C1 segment of cervical spinal cord (tissue), 14 donors: ENCODE measurements at regions not wholly inside any gene's neighbourhood (a gene's known extent, or its start where the extent isn't known, plus 50 kb on each side); places are given as distances from the start of the nearest gene placed in this dataset.

Experiments
- DNase-seq, 14 donors: peaks; one replicate each; lab custom pipeline; 2025; lab: John Stamatoyannopoulos, UW

DNA sequence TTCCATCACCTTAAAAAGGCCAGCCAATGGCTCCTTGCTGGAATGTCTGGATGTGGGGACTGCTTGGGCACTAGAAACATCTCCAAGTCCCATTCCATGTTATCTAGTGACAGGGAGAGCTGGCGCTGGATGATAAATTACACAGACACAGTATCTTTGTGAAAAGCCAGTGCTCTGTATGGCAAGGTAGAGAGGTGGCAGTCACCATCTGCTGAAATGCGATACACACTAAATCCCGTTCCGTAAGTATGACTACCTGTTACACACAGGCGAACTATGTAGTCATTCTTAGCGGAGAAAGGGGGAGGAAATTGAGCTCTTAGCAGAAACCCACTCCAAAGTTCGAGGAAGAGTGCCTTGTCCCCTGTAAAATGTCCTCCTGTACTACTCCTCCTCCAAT lies 81.0 kb upstream of the MYOCD start:
- DNase-seq: no peak

GRCh38 chr17:12588531-12588930 lies 77.2 kb upstream of the MYOCD start:
- no peak for DNase-seq

GRCh38 chr17:12590417-12590816 lies 75.3 kb upstream of the MYOCD start:
- no peak for DNase-seq

DNA sequence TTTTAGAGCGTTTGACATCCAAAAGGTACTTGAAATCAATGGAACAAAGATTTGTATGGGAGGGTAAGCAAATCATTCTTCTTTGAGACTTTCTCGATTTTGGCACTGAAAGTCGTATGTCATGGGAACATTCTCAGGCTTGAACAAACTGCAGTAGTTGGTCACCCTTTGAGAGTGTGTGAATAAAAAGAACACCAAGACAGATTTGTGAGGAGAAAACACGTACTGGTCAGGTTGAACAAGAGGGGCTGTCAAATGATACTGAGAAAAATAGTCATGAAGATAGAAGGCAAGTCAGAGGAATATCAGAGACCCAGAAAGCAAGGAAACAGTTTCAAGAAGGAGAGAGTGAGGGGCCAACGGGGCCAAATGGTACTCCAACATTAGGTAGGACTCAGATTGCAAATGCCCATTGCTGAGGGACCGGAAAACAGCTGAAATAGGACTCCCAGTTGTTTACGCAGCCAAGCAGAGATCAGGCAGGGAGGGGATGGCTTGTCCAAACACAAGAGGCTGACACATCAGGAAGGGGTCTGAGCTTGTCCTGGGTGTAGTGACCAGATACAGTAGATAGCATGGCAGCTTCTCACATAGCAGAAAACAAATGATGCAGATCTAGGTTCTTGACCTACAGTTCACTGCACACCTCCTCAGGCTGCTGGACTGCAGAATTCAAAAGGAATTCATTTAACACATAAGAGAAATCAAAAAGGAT lies 74.5 kb upstream of the MYOCD start:
- DNase-seq: no peak

- no peak for DNase-seq
These were observed 72.7 kb upstream of the MYOCD start for GRCh38 chr17:12592941-12593340.

GRCh38 chr17:12596961-12597360 lies 68.7 kb upstream of the MYOCD start:
- DNase-seq: no peak

DNA sequence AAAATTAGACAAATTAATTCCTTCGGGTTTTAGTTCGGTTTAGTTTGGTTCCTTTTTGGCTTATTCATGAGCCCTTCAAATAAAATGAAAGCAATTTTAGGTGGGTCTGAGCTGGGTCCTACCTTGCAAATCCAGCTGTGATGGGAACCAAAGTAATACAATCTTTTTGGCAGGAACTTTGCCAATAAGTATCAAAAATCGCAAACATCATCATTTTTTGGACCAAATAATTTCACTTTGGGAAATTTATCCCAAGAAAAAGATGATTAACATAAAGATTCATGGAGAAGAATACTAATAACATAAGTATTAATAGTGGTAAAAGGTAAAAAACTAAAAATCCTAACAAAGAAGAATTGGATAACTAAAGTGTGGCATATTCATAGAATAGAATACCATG lies 67.8 kb upstream of the MYOCD start:
- no peak for DNase-seq

DNA sequence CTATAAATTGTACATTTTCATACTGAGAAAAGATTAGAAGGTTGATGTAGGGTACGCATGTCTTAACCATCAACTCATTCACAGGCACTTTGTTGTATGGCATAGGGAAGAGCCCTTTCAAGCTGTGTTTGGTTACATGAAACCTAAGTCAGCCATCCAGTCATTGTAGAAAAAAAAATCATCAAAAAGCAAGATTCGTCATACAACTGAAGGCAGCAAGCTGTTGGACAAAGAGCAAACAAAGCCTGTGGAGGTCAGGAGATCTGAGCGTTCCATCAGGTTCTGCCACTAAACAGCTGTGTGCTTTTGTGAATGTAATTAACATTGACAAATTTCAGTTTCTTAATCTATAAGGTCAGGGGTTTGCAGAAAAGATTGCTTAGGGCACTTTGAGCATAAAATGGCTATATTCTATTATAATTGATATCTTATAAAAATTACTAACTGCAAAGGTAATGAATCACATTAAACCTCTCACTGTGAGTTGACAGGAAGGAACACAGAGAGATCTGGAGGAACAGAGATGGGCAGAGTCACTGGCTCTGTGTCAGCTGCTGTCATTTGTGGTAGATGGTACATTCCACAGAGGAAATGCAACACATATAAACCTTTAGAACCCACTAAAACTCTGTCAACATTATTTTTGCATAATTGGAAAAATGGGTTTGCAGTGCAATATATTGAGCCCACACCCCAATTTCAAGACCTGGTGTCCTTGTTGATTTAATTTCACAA lies 66.3 kb upstream of the MYOCD start:
- no peak for DNase-seq

DNA sequence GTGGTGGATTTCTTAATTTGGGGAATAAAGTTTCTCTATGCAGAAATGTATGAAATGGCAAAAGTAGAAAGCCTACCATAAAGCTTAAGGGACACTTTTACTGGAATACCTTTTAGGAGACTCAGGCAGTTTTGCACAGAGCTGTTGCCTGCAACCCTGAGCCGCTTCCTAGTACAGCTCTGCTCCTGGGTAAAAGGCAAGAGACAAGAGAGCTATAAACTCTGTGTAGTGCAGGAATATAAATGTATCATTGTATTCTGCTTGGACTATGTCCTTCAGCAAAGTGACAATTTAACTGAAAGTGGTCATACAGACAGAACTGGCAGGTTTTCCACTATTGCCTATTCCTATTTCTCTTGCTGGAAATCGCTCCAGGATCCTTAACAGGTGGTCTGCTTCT lies 65.3 kb upstream of the MYOCD start:
- no peak for DNase-seq

GRCh38 chr17:12603566-12603965 lies 62.1 kb upstream of the MYOCD start:
- no peak for DNase-seq

DNA sequence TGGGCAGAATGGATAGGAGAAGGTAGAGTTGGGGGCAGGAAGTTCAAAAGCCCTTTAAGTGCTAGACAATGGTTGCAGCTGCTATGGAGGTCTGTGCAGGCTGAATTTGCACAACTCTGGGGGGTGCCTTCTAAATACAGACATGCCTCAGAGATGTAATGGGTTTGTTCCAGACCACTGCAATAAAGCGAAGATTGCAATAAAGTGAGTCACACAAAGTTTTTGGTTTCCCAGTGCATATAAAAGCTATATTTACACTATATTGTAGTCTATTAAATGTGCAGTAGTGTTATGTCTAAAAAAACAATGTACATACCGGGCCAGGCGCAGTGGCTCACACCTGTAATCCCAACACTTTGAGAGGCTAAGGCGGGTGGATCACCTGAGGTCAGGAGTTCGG lies 60.5 kb upstream of the MYOCD start:
- no peak for DNase-seq

DNA sequence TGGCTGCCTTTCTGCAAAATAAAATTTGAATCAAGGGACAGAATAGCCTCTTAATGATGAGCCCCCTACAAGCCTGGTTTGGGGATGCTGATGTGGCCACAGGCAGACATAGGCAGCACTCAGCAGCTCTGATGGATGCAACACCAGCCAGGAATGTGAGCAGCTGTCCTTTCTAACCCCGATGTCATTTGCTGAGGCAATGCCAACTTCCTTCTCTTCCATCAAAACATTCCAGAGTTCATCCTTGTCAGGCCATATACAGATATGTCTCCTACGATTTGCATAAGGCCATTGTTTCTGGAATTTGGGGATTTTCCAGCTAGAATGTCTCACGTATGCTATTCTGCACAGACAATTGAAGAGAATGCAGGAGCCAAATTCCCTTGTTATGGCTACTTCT lies 52.1 kb upstream of the MYOCD start:
- no peak for DNase-seq
